Astrocyte (in vitro differentiated cells and primary cell): ENCODE measurements at regions not wholly inside any gene's neighbourhood (a gene's known extent, or its start where the extent isn't known, plus 50 kb on each side); places are given as distances from the start of the nearest gene placed in this dataset.

Experiments used
- DNase-seq: peaks from one replicate; pipeline ENCODE4 v3.0.0-alpha.2; 2010; ENCODE audit warnings: low read depth
- FAIRE-seq: peaks from 2 replicates; lab custom pipeline; 2011; peaks lifted over from hg19 to GRCh38; lab: Jason Lieb, UNC
- H2AFZ ChIP-seq: 2 replicates; pipeline ENCODE4 v1.6.0; 2012; ENCODE audit warnings: low read depth, low read length, inconsistent platforms
- H3K27ac ChIP-seq: 2 replicates; pipeline ENCODE4 v1.5.1; 2011; ENCODE audit warnings: low read depth, low read length, inconsistent platforms
- H3K27me3 ChIP-seq: 2 replicates; pipeline ENCODE4 v1.6.0; 2011; ENCODE audit warnings: low read length, inconsistent platforms; ENCODE audit not compliant: insufficient read depth
- H3K36me3 ChIP-seq: 2 replicates; pipeline ENCODE4 v1.5.1; 2011; ENCODE audit warnings: low read length, inconsistent platforms; ENCODE audit not compliant: insufficient read depth
- H3K4me1 ChIP-seq: 2 replicates; pipeline ENCODE4 v1.5.1; 2011; ENCODE audit warnings: low read length, inconsistent platforms; ENCODE audit not compliant: insufficient read depth
- H3K4me2 ChIP-seq: 2 replicates; pipeline ENCODE4 v1.6.0; 2012; ENCODE audit warnings: low read length, inconsistent platforms
- H3K4me3 ChIP-seq: 2 replicates; pipeline ENCODE4 v1.5.1; 2011; ENCODE audit warnings: low read depth, mild to moderate bottlenecking, low read length, inconsistent platforms; ENCODE audit not compliant: insufficient read depth
- H3K79me2 ChIP-seq: 2 replicates; pipeline ENCODE4 v1.6.0; 2012; ENCODE audit warnings: mild to moderate bottlenecking, low read length, inconsistent platforms; ENCODE audit not compliant: insufficient read depth
- H3K9ac ChIP-seq: 2 replicates; pipeline ENCODE4 v1.6.0; 2012; ENCODE audit warnings: mild to moderate bottlenecking, low read length, inconsistent platforms
- H3K9me3 ChIP-seq: 2 replicates; pipeline ENCODE4 v1.5.1; 2012; ENCODE audit warnings: low read depth, mild to moderate bottlenecking, low read length, inconsistent platforms; ENCODE audit not compliant: insufficient read depth
- H4K20me1 ChIP-seq: 2 replicates; pipeline ENCODE4 v1.6.0; 2012; ENCODE audit warnings: low read length, inconsistent platforms; ENCODE audit not compliant: insufficient read depth
- H3K27ac Mint-ChIP-seq: one replicate; pipeline ENCODE4 v1.8.0; 2021; ENCODE audit warnings: mild to moderate bottlenecking, mixed read lengths; ENCODE audit not compliant: unreplicated experiment
- H3K27me3 Mint-ChIP-seq: one replicate; pipeline ENCODE4 v1.8.0; 2021; ENCODE audit warnings: low read depth, mixed read lengths; ENCODE audit not compliant: unreplicated experiment
- H3K36me3 Mint-ChIP-seq: one replicate; pipeline ENCODE4 v1.8.0; 2021; ENCODE audit warnings: low read depth, mixed read lengths; ENCODE audit not compliant: unreplicated experiment
- H3K4me1 Mint-ChIP-seq: one replicate; pipeline ENCODE4 v1.8.0; 2021; ENCODE audit warnings: low read depth, mixed read lengths; ENCODE audit not compliant: unreplicated experiment
- H3K4me3 Mint-ChIP-seq: one replicate; pipeline ENCODE4 v1.8.0; 2021; ENCODE audit warnings: mild to moderate bottlenecking, moderate library complexity, mixed read lengths; ENCODE audit not compliant: unreplicated experiment
- H3K9me3 Mint-ChIP-seq: one replicate; pipeline ENCODE4 v1.8.0; 2021; ENCODE audit warnings: mild to moderate bottlenecking, mixed read lengths; ENCODE audit not compliant: unreplicated experiment
- EZH2 ChIP-seq: IDR thresholded peaks from 2 replicates; pipeline ENCODE4 v1.6.1; 2012; ENCODE audit warnings: mild to moderate bottlenecking, low read length, inconsistent platforms; ENCODE audit not compliant: insufficient read depth
- TF ChIP-seq, protein P1 (sequence below): IDR thresholded peaks from 2 replicates; pipeline ENCODE4 v1.5.1; 2011; ENCODE audit warnings: low read depth, mild to moderate bottlenecking, inconsistent platforms, low read length, moderate library complexity; ENCODE audit not compliant: insufficient read depth

DNA sequence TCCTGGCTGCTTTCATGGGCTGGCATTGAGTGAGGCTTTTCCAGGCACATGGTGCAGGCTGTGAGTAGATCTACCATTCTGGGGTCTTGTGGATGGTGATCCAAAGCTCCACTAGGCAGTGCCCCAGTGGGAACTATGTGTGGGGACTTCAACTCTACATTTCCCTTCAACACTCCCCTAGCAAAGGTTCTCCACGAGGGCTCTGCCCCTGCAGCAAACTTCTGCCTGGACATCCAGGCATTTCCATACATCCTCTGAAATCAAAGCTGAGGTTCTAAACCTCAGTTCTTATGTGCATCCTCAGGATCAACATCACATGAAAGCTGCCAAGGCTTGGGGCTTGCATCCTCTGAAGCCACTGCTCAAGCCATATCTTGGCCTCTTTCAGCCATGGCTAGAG, 282.9 kb upstream of the ZPLD1 start:
- TF ChIP-seq, protein P1, sequence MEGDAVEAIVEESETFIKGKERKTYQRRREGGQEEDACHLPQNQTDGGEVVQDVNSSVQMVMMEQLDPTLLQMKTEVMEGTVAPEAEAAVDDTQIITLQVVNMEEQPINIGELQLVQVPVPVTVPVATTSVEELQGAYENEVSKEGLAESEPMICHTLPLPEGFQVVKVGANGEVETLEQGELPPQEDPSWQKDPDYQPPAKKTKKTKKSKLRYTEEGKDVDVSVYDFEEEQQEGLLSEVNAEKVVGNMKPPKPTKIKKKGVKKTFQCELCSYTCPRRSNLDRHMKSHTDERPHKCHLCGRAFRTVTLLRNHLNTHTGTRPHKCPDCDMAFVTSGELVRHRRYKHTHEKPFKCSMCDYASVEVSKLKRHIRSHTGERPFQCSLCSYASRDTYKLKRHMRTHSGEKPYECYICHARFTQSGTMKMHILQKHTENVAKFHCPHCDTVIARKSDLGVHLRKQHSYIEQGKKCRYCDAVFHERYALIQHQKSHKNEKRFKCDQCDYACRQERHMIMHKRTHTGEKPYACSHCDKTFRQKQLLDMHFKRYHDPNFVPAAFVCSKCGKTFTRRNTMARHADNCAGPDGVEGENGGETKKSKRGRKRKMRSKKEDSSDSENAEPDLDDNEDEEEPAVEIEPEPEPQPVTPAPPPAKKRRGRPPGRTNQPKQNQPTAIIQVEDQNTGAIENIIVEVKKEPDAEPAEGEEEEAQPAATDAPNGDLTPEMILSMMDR: no peak
- no peak overlapping the region for H3K27ac Mint-ChIP-seq
- no peaks in the 10 kb centered on the region for H3K27me3 Mint-ChIP-seq
- Histone ChIP-seq H3K36me3 (no peaks in the 10 kb centered on the region), H3K9ac (no peak overlapping the region), H3K4me3 (no peak overlapping the region), H3K4me1 (peaks cover 5% of the 10 kb centered on the region), H2AFZ (no peak overlapping the region), H4K20me1 (no peaks in the 10 kb centered on the region), H3K9me3 (peaks cover 9% of the 10 kb centered on the region), H3K27ac (no peak overlapping the region), H3K27me3 (no peaks in the 10 kb centered on the region), H3K4me2 (no peak overlapping the region), H3K79me2 (no peaks in the 10 kb centered on the region)
- FAIRE-seq: no peak
- H3K36me3 Mint-ChIP-seq: no peaks in the 10 kb centered on the region
- no peak overlapping the region for H3K4me3 Mint-ChIP-seq
- H3K9me3 Mint-ChIP-seq: peaks cover 8% of the 10 kb centered on the region
- H3K4me1 Mint-ChIP-seq: peaks cover 3% of the 10 kb centered on the region
- DNase-seq: no peak

DNA sequence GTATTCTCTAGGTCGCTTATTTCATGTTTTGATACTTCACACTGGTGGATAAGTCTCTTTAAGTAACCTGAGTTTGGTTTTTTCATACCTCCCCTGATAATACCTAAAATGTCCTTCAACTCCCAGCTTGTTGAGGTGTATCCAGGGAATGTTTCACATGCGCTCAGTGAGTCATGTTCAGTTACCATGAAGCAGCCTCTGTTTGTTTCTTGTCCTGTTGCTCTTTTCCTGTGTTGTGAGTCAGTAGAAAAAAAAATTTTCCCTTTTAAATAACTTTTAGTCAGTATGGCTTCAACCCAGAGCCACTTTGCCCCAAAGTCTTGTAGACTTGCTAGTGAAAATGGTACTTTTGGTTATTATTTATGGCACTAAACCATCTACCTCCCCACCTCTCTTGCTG, 278.4 kb upstream of the ZPLD1 start:
- H3K27me3 Mint-ChIP-seq: no peaks in the 10 kb centered on the region
- DNase-seq: peak; percentile 89
- H3K9ac ChIP-seq: peak overlapping the region; percentile 53

GRCh38 chr3:102158080-102158740, 276.6 kb upstream of the ZPLD1 start:
- peak overlapping the region; percentile 17 for H3K27ac ChIP-seq
- H3K36me3 Mint-ChIP-seq: no peaks in the 10 kb centered on the region
- no peaks in the 10 kb centered on the region for H3K27me3 ChIP-seq
- H3K4me2 ChIP-seq: no peak overlapping the region
- no peaks in the 10 kb centered on the region for H4K20me1 ChIP-seq
- H3K27me3 Mint-ChIP-seq: no peaks in the 10 kb centered on the region
- DNase-seq (no peak), FAIRE-seq (no peak)
- peaks cover 8% of the 10 kb centered on the region for H3K4me1 Mint-ChIP-seq
- TF ChIP-seq, protein P1: no peak
- no peak for TF ChIP-seq EZH2
- no peak overlapping the region for H2AFZ ChIP-seq
- no peak overlapping the region for H3K27ac Mint-ChIP-seq
- peaks cover 22% of the 10 kb centered on the region for H3K4me1 ChIP-seq
- H3K79me2 ChIP-seq: no peaks in the 10 kb centered on the region
- H3K9ac ChIP-seq: no peak overlapping the region
- no peaks in the 10 kb centered on the region for H3K9me3 ChIP-seq
- H3K4me3 Mint-ChIP-seq: no peak overlapping the region
- no peaks in the 10 kb centered on the region for H3K36me3 ChIP-seq
- H3K9me3 Mint-ChIP-seq: no peaks in the 10 kb centered on the region
- H3K4me3 ChIP-seq: no peak overlapping the region

More for the DNA sequence above, 278.4 kb upstream of the ZPLD1 start:
- peak overlapping the region; percentile 32 for H2AFZ ChIP-seq
- H3K4me3 ChIP-seq: no peak overlapping the region
- H4K20me1 ChIP-seq: no peaks in the 10 kb centered on the region
- FAIRE-seq: peak; percentile 55
- peak overlapping the region; percentile 38 for H3K4me2 ChIP-seq
- Mint-ChIP-seq H3K4me3 (no peak overlapping the region), H3K4me1 (peaks cover 3% of the 10 kb centered on the region), H3K9me3 (peaks cover 4% of the 10 kb centered on the region), H3K36me3 (no peaks in the 10 kb centered on the region), H3K27ac (no peak overlapping the region)
- no peaks in the 10 kb centered on the region for H3K27me3 ChIP-seq
- no peaks in the 10 kb centered on the region for H3K36me3 ChIP-seq
- TF ChIP-seq EZH2: no peak
- TF ChIP-seq, protein P1: no peak
- H3K27ac ChIP-seq: peak overlapping the region; percentile 76
- H3K79me2 ChIP-seq: no peaks in the 10 kb centered on the region
- H3K4me1 ChIP-seq: peaks cover 9% of the 10 kb centered on the region
- H3K9me3 ChIP-seq: peaks cover 9% of the 10 kb centered on the region
